Glomerular visceral epithelial cell (primary cell): ENCODE measurements at regions not wholly inside any gene's neighbourhood (a gene's known extent, or its start where the extent isn't known, plus 50 kb on each side); places are given as distances from the start of the nearest gene placed in this dataset.
A peak's percentile ranks its signal among the peaks of the same experiment; 100 is the strongest.

ENCODE experiments used
- DNase-seq: peaks from one replicate; pipeline ENCODE4 v3.0.0-alpha.2; 2016; ENCODE audit errors: extremely low spot score

- DNase-seq, result no peak
Measured at GRCh38 chr15:79186616-79187015, 95.9 kb upstream of the ANKRD34C start.

- no peak for DNase-seq
Measured at GRCh38 chr15:79185199-79185598, 94.6 kb upstream of the RASGRF1 start.

GRCh38 chr15:79184465-79184892 is 93.9 kb upstream of the RASGRF1 start:
- DNase-seq, result peak; percentile 64

- DNase-seq, result no peak
Measured at GRCh38 chr15:79180318-79180717, 89.7 kb upstream of the RASGRF1 start.

GRCh38 chr15:79179597-79179996 is 89.0 kb upstream of the RASGRF1 start:
- no peak for DNase-seq

- DNase-seq, result peak; percentile 68
Measured at GRCh38 chr15:79179108-79179561, 88.6 kb upstream of the RASGRF1 start.

GRCh38 chr15:79178594-79178993 is 88.0 kb upstream of the RASGRF1 start:
- no peak for DNase-seq

- DNase-seq, result no peak
Measured at GRCh38 chr15:79176151-79176550, 85.6 kb upstream of the RASGRF1 start.

GRCh38 chr15:79172801-79173460 is 82.4 kb upstream of the RASGRF1 start:
- no peak for DNase-seq

- DNase-seq, result no peak
Measured at GRCh38 chr15:79172032-79172481, 81.5 kb upstream of the RASGRF1 start.

GRCh38 chr15:79171320-79172031 is 80.9 kb upstream of the RASGRF1 start:
- no peak for DNase-seq

GRCh38 chr15:79170256-79170664 is 79.7 kb upstream of the RASGRF1 start:
- DNase-seq, result no peak

GRCh38 chr15:79169526-79170133 is 79.0 kb upstream of the RASGRF1 start:
- no peak for DNase-seq

- peak; percentile 34 for DNase-seq
Measured at GRCh38 chr15:79168922-79169456, 78.4 kb upstream of the RASGRF1 start.

GRCh38 chr15:79167776-79168175 is 77.2 kb upstream of the RASGRF1 start:
- no peak for DNase-seq

GRCh38 chr15:79166311-79166955 is 75.9 kb upstream of the RASGRF1 start:
- no peak for DNase-seq

GRCh38 chr15:79164465-79164864 is 73.9 kb upstream of the RASGRF1 start:
- DNase-seq, result no peak

GRCh38 chr15:79164043-79164442 is 73.5 kb upstream of the RASGRF1 start:
- DNase-seq, result no peak

GRCh38 chr15:79163395-79163794 is 72.8 kb upstream of the RASGRF1 start:
- no peak for DNase-seq

GRCh38 chr15:79161837-79162508 is 71.4 kb upstream of the RASGRF1 start:
- no peak for DNase-seq

GRCh38 chr15:79160211-79160610 is 69.6 kb upstream of the RASGRF1 start:
- DNase-seq, result peak; percentile 46
